ENCODE measurements at regions not wholly inside any gene's neighbourhood (a gene's known extent, or its start where the extent isn't known, plus 50 kb on each side); places are given as distances from the start of the nearest gene placed in this dataset.

- no peak for TF ChIP-seq EZH2 (IDR thresholded peaks at IDR 0.05; ENCODE audit: borderline replicate concordance, low read length)
- TF ChIP-seq CTCF (IDR thresholded peaks at IDR 0.05; ENCODE audit: low read length): no peak
Measured at GRCh38 chr18:60555625-60556024, 183.1 kb upstream of the MC4R start.

Measured in OCI-LY1 (cell line).